K562 (cell line): ENCODE measurements at regions not wholly inside any gene's neighbourhood (a gene's known extent, or its start where the extent isn't known, plus 50 kb on each side); places are given as distances from the start of the nearest gene placed in this dataset.

Experiments
- ATAC-seq: fragments of 200-7000 bp; cut with Tn5 transposase; 3 replicates; pipeline ENCODE4 v1.9.1; 2020; ENCODE audit warnings: moderate library complexity
- BruUV-seq: library from RNA; stranded (reverse); fragments of 400-500 nt; replicated peaks from 2 replicates; lab custom pipeline; 2021; lab: Mats Ljungman, UMichigan
- CTCF ChIA-PET: fragments of 300-600 bp; formaldehyde crosslinking; extraction: SDS; loops from one replicate; lab custom pipeline; 2021; ENCODE audit warnings: low intra/inter-chr PET ratio; lab: Yijun Ruan, JAX
- POLR2A ChIA-PET: fragments of 300-600, 350-650 bp; sonication (Branson Sonifier 250); formaldehyde crosslinking; extraction: SDS; loops from one replicate; lab custom pipeline; 2021; ENCODE audit warnings: antibody characterized with exemption, inconsistent platforms; lab: Yijun Ruan, JAX
- DNase-seq, 4 experiments: peaks; one replicate each; pipeline versions ENCODE4 v3.0.0 to v3.0.0-alpha.2; 2011 to 2018; ENCODE audit warnings: low spot score in 3 of 4, mixed read lengths in 3 of 4; ENCODE audit errors: extremely low read depth in 1 of 4
- FAIRE-seq: peaks from 2 replicates; lab custom pipeline; 2011; peaks lifted over from hg19 to GRCh38; lab: Jason Lieb, UNC
- H2AFZ ChIP-seq: 2 replicates; pipeline ENCODE4 v1.6.0; 2011; ENCODE audit warnings: low read depth, low read length, control low read depth, inconsistent platforms
- H3K27ac ChIP-seq: fragments of 200-600 bp; 3 replicates; pipeline ENCODE4 v1.8.0; 2011; ENCODE audit warnings: low read depth, mild to moderate bottlenecking, control low read depth, inconsistent platforms, low read length, moderate library complexity, mixed read lengths; ENCODE audit errors: extremely low read depth
- H3K27me3 ChIP-seq, 2 experiments: fragments of 300-600 bp in 1 of 2; 2 replicates in 1 of 2; 3 replicates in 1 of 2; pipeline versions ENCODE4 v1.6.0 to v1.8.0; 2011; ENCODE audit warnings: inconsistent platforms in 2 of 2, low read length in 2 of 2, mild to moderate bottlenecking in 1 of 2, mixed read lengths in 1 of 2, moderate library complexity in 1 of 2; ENCODE audit not compliant: control insufficient read depth in 2 of 2, insufficient read depth in 2 of 2
- H3K36me3 ChIP-seq: fragments of 300-600 bp; 3 replicates; pipeline ENCODE4 v1.8.0; 2011; ENCODE audit warnings: mild to moderate bottlenecking, low read length, inconsistent platforms; ENCODE audit not compliant: control insufficient read depth, insufficient read depth
- H3K4me1 ChIP-seq, 2 experiments: fragments of 200-600 bp in 1 of 2; replicated peaks in 1 of 2; 2 replicates in 1 of 2; 3 replicates in 1 of 2; pipeline versions ENCODE4 v1.5.1 to v1.8.0; 2011; ENCODE audit warnings: inconsistent platforms in 2 of 2, low read length in 2 of 2, mild to moderate bottlenecking in 1 of 2, mixed read lengths in 1 of 2, moderate library complexity in 1 of 2; ENCODE audit not compliant: control insufficient read depth in 2 of 2, insufficient read depth in 2 of 2
- H3K4me2 ChIP-seq: 2 replicates; pipeline ENCODE4 v1.6.1; 2011; ENCODE audit warnings: low read length, control low read depth, inconsistent platforms, mixed read lengths; ENCODE audit not compliant: insufficient read depth
- H3K4me3 ChIP-seq: fragments of 200-600 bp; sonication (generic), shearing (Covaris generic); 2 replicates; pipeline ENCODE4 v1.5.1; 2016; ENCODE audit warnings: control low read depth, inconsistent platforms
- H3K79me2 ChIP-seq: fragments of 200-600 bp; 3 replicates; pipeline ENCODE4 v1.8.0; 2011; ENCODE audit warnings: low read length, inconsistent platforms; ENCODE audit not compliant: control insufficient read depth, insufficient read depth
- H3K9ac ChIP-seq, 2 experiments: 2 replicates each; pipeline versions ENCODE4 v1.6.0 to v1.6.1; 2011; ENCODE audit warnings: low read depth in 2 of 2, low read length in 2 of 2, control low read depth in 1 of 2, inconsistent platforms in 1 of 2, mild to moderate bottlenecking in 1 of 2, mixed read lengths in 1 of 2; ENCODE audit not compliant: insufficient read depth in 1 of 2
- H3K9me1 ChIP-seq: one replicate; pipeline ENCODE4 v1.6.0; 2011; ENCODE audit warnings: inconsistent platforms, mild to moderate bottlenecking, low read length, moderate library complexity; ENCODE audit not compliant: control insufficient read depth, insufficient read depth
- H3K9me3 ChIP-seq: replicated peaks from 2 replicates; pipeline ENCODE4 v1.5.1; 2011; ENCODE audit warnings: low read depth, low read length, inconsistent platforms; ENCODE audit not compliant: control insufficient read depth, insufficient read depth
- H4K20me1 ChIP-seq: replicated peaks from 2 replicates; pipeline ENCODE4 v1.6.1; 2011; ENCODE audit warnings: low read length, inconsistent platforms, mixed read lengths; ENCODE audit not compliant: control insufficient read depth, insufficient read depth
- IRF2 ChIP-seq: sonication (generic); formaldehyde crosslinking; IDR thresholded peaks from 2 replicates; pipeline ENCODE4 v1.8.1; 2022; ENCODE audit warnings: mild to moderate bottlenecking, missing genetic modification reagents
- MLX ChIP-seq, 2 experiments: fragments of 450-650 bp in 1 of 2; sonication (generic) in 1 of 2; formaldehyde crosslinking; conservative IDR thresholded peaks; 2 replicates each; pipeline versions ENCODE4 v1.4.0 to v1.8.1; 2020 to 2022; ENCODE audit warnings: mild to moderate bottlenecking in 1 of 2, missing genetic modification reagents in 1 of 2
- NFIC ChIP-seq: fragments of 450-650 bp; IDR thresholded peaks from 2 replicates; pipeline ENCODE4 v1.6.1; 2017; ENCODE audit warnings: mild to moderate bottlenecking, inconsistent platforms
- PCBP2 ChIP-seq: fragments of 200-400 bp; formaldehyde crosslinking; IDR thresholded peaks from 2 replicates; pipeline ENCODE4 v1.6.1; 2018; ENCODE audit warnings: low read length, low read depth, mild to moderate bottlenecking, moderate library complexity; ENCODE audit not compliant: poor library complexity, severe bottlenecking
- PHF21A ChIP-seq: fragments of 450-650 bp; IDR thresholded peaks from 2 replicates; pipeline ENCODE4 v1.6.1; 2017; ENCODE audit warnings: low read depth, borderline replicate concordance
- SMAD4 ChIP-seq: fragments of 250-450 bp; sonication (Bioruptor Pico); conservative IDR thresholded peaks from 2 replicates; pipeline ENCODE4 v1.8.0; 2021; ENCODE audit warnings: inconsistent platforms, mild to moderate bottlenecking, moderate library complexity
- ZNF239 ChIP-seq: fragments of 250-450 bp; sonication (Bioruptor Pico); IDR thresholded peaks from 2 replicates; pipeline ENCODE4 v1.4.0; 2020; ENCODE audit warnings: mild to moderate bottlenecking
- WGBS: fragments of 100-300 bp; shearing (Covaris generic); methylation state at CpG from one replicate; pipeline ENCODE4 v1.1.6; 2016; ENCODE audit warnings: low coverage, mixed read lengths; ENCODE audit not compliant: insufficient coverage; ENCODE audit errors: missing lambda C conversion rate; 5-methylcytosine and 5-hydroxymethylcytosine counted together
- in situ Hi-C: fragments of 300-500 bp; cut with MboI; formaldehyde crosslinking; loops from 4 replicates; pipeline ENCODE4 v1.15.0; 2018; ENCODE audit warnings: inconsistent platforms, mixed read lengths
- intact Hi-C: fragments of 100-400 bp; cut with micrococcal nuclease; formaldehyde crosslinking; loops from 2 replicates; pipeline ENCODE4 v1.14.2; 2022
- TF ChIP-seq, protein P1 (sequence below): fragments of 200-600 bp; sonication (generic); IDR thresholded peaks from one replicate; pipeline ENCODE4 v1.6.1; 2012; ENCODE audit warnings: mild to moderate bottlenecking, low read depth, low read length, inconsistent platforms
- TF ChIP-seq, protein P2 (sequence below), 2 experiments: IDR thresholded peaks; 2 replicates each; pipeline ENCODE4 v1.6.1; 2011; ENCODE audit warnings: borderline replicate concordance in 1 of 2, control low read depth in 1 of 2, low read depth in 1 of 2, low read length in 1 of 2, mild to moderate bottlenecking in 1 of 2, mixed read lengths in 1 of 2, moderate library complexity in 1 of 2; ENCODE audit not compliant: insufficient read depth in 1 of 2, insufficient read length in 1 of 2, poor library complexity in 1 of 2, severe bottlenecking in 1 of 2; ENCODE audit errors: extremely low read depth in 1 of 2

DNA sequence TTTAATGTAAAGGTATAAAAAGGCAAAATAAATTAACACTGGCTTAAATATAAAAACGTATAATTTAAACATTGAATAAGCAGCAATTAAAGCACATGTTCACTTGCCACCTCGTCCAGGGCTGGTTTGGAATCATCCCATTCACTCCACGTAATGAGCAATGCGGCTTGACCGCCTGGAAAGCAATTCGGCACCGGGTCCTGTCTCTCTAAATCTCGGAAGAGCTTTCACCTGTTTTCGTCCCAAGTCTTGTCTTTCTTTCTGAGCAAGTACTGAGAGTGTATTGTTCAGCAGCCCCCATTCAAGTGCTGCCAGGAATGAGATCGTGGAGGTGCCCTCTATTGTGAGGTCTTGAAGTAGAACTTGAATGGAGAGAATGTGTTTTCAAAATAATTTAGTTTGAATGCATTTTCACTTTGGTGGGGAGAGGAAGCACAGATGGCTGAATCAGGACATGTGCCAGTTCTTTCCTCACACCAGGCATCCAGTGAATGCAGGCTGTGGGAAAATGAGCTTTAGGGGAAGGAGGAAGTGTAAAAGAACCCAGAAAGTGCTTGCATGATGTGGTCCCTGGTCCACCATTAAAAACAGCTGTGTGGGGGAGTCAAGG is 515.2 kb downstream of the REEP3 start:
- ATAC-seq: no peak
- TF ChIP-seq, protein P1, sequence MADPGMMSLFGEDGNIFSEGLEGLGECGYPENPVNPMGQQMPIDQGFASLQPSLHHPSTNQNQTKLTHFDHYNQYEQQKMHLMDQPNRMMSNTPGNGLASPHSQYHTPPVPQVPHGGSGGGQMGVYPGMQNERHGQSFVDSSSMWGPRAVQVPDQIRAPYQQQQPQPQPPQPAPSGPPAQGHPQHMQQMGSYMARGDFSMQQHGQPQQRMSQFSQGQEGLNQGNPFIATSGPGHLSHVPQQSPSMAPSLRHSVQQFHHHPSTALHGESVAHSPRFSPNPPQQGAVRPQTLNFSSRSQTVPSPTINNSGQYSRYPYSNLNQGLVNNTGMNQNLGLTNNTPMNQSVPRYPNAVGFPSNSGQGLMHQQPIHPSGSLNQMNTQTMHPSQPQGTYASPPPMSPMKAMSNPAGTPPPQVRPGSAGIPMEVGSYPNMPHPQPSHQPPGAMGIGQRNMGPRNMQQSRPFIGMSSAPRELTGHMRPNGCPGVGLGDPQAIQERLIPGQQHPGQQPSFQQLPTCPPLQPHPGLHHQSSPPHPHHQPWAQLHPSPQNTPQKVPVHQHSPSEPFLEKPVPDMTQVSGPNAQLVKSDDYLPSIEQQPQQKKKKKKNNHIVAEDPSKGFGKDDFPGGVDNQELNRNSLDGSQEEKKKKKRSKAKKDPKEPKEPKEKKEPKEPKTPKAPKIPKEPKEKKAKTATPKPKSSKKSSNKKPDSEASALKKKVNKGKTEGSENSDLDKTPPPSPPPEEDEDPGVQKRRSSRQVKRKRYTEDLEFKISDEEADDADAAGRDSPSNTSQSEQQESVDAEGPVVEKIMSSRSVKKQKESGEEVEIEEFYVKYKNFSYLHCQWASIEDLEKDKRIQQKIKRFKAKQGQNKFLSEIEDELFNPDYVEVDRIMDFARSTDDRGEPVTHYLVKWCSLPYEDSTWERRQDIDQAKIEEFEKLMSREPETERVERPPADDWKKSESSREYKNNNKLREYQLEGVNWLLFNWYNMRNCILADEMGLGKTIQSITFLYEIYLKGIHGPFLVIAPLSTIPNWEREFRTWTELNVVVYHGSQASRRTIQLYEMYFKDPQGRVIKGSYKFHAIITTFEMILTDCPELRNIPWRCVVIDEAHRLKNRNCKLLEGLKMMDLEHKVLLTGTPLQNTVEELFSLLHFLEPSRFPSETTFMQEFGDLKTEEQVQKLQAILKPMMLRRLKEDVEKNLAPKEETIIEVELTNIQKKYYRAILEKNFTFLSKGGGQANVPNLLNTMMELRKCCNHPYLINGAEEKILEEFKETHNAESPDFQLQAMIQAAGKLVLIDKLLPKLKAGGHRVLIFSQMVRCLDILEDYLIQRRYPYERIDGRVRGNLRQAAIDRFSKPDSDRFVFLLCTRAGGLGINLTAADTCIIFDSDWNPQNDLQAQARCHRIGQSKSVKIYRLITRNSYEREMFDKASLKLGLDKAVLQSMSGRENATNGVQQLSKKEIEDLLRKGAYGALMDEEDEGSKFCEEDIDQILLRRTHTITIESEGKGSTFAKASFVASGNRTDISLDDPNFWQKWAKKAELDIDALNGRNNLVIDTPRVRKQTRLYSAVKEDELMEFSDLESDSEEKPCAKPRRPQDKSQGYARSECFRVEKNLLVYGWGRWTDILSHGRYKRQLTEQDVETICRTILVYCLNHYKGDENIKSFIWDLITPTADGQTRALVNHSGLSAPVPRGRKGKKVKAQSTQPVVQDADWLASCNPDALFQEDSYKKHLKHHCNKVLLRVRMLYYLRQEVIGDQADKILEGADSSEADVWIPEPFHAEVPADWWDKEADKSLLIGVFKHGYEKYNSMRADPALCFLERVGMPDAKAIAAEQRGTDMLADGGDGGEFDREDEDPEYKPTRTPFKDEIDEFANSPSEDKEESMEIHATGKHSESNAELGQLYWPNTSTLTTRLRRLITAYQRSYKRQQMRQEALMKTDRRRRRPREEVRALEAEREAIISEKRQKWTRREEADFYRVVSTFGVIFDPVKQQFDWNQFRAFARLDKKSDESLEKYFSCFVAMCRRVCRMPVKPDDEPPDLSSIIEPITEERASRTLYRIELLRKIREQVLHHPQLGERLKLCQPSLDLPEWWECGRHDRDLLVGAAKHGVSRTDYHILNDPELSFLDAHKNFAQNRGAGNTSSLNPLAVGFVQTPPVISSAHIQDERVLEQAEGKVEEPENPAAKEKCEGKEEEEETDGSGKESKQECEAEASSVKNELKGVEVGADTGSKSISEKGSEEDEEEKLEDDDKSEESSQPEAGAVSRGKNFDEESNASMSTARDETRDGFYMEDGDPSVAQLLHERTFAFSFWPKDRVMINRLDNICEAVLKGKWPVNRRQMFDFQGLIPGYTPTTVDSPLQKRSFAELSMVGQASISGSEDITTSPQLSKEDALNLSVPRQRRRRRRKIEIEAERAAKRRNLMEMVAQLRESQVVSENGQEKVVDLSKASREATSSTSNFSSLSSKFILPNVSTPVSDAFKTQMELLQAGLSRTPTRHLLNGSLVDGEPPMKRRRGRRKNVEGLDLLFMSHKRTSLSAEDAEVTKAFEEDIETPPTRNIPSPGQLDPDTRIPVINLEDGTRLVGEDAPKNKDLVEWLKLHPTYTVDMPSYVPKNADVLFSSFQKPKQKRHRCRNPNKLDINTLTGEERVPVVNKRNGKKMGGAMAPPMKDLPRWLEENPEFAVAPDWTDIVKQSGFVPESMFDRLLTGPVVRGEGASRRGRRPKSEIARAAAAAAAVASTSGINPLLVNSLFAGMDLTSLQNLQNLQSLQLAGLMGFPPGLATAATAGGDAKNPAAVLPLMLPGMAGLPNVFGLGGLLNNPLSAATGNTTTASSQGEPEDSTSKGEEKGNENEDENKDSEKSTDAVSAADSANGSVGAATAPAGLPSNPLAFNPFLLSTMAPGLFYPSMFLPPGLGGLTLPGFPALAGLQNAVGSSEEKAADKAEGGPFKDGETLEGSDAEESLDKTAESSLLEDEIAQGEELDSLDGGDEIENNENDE: no peak
- TF ChIP-seq SMAD4 (CRISPR knock-in tag) (no peak), PHF21A (no peak), IRF2 (CRISPR knock-in tag) (no peak), PCBP2 (no peak), MLX (CRISPR knock-in tag; conservative IDR thresholded peaks at IDR 0.05) (no peak), ZNF239 (no peak), NFIC (no peak)
- TF ChIP-seq, protein P2, sequence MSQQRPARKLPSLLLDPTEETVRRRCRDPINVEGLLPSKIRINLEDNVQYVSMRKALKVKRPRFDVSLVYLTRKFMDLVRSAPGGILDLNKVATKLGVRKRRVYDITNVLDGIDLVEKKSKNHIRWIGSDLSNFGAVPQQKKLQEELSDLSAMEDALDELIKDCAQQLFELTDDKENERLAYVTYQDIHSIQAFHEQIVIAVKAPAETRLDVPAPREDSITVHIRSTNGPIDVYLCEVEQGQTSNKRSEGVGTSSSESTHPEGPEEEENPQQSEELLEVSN (IDR thresholded peaks at IDR 0.05; ENCODE audit: borderline replicate concordance in 1 of 2, extremely low read depth in 1 of 2, insufficient read depth in 1 of 2, insufficient read length in 1 of 2, low read depth in 1 of 2, low read length in 1 of 2, poor library complexity in 1 of 2, severe bottlenecking in 1 of 2): no peak

More for the DNA sequence above, 515.2 kb downstream of the REEP3 start:
- Histone ChIP-seq H3K36me3 (no peaks in the 10 kb centered on the region), H4K20me1 (no peaks in the 10 kb centered on the region), H3K9me3 (no peaks in the 10 kb centered on the region), H2AFZ (no peak overlapping the region), H3K9me1 (no peaks in the 10 kb centered on the region), H3K4me3 (no peak overlapping the region), H3K9ac (no peak overlapping the region), H3K27ac (no peak overlapping the region), H3K4me1 (peaks cover 0 to 1% of the 10 kb centered on the region in 2 experiments; a peak in 2 of 5 replicates), H3K4me2 (no peak overlapping the region), H3K79me2 (no peaks in the 10 kb centered on the region), H3K27me3 (no peaks in the 10 kb centered on the region)
- BruUV-seq: no TSS peak
- ChIA-PET CTCF (no interaction called here), POLR2A (no interaction called here)
- 1% methylated on average over 10 of the region's 10 CpGs for WGBS
- DNase-seq (no peak), FAIRE-seq (no peak)
- intact Hi-C loops (no loop called here), in situ Hi-C loops (no loop called here)
